Type B pancreatic cell (in vitro differentiated cells): ENCODE measurements at regions not wholly inside any gene's neighbourhood (a gene's known extent, or its start where the extent isn't known, plus 50 kb on each side); places are given as distances from the start of the nearest gene placed in this dataset.

Experiments used
- DNase-seq: peaks from one replicate; pipeline ENCODE4 v3.0.0; 2021; ENCODE audit warnings: mixed read lengths; ENCODE audit not compliant: unreplicated experiment; ENCODE audit errors: extremely low spot score
- H3K27ac Mint-ChIP-seq: 2 replicates; pipeline ENCODE4 v1.8.0; 2021; ENCODE audit warnings: mild to moderate bottlenecking, mixed read lengths
- H3K27me3 Mint-ChIP-seq: 2 replicates; pipeline ENCODE4 v1.8.0; 2021; ENCODE audit warnings: mixed read lengths
- H3K36me3 Mint-ChIP-seq: 2 replicates; pipeline ENCODE4 v1.8.0; 2021; ENCODE audit warnings: mixed read lengths
- H3K4me1 Mint-ChIP-seq: one replicate; pipeline ENCODE4 v1.8.0; 2021; ENCODE audit warnings: mixed read lengths; ENCODE audit not compliant: unreplicated experiment
- H3K4me3 Mint-ChIP-seq: 2 replicates; pipeline ENCODE4 v1.8.0; 2021; ENCODE audit warnings: mild to moderate bottlenecking, mixed read lengths
- H3K9me3 Mint-ChIP-seq: 2 replicates; pipeline ENCODE4 v1.8.0; 2021; ENCODE audit warnings: mixed read lengths
- TF ChIP-seq, protein P1 (sequence below): fragments of 200-600 bp; sonication (generic); conservative IDR thresholded peaks from 2 replicates; pipeline ENCODE4 v1.5.0; 2021; ENCODE audit warnings: antibody characterized with exemption, mild to moderate bottlenecking

DNA sequence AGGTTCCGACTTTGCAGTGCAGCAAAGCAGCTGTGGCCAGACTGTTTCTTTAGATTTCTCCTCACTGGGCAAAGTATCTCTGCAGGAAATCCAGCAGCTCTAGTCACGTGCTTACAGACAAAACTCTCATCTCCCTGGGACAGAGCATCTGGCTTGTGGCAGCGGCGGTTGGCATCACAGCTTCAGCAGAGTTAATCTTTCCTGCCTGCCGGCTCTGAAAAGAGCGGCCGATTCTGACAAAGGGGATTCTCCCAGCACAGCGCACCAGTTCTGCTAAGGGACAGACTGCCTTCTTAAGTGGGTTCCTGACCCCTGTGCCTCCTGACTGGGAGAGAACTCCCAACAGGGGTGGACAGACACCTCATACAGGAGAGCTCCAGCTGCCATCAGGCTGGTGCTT lies 1357.3 kb upstream of the TENM4 start:
- Mint-ChIP-seq H3K27ac (no peak overlapping the region), H3K36me3 (no peaks in the 10 kb centered on the region), H3K27me3 (no peaks in the 10 kb centered on the region), H3K4me3 (no peak overlapping the region), H3K9me3 (peaks cover 11% of the 10 kb centered on the region), H3K4me1 (no peaks in the 10 kb centered on the region)
- TF ChIP-seq, protein P1, sequence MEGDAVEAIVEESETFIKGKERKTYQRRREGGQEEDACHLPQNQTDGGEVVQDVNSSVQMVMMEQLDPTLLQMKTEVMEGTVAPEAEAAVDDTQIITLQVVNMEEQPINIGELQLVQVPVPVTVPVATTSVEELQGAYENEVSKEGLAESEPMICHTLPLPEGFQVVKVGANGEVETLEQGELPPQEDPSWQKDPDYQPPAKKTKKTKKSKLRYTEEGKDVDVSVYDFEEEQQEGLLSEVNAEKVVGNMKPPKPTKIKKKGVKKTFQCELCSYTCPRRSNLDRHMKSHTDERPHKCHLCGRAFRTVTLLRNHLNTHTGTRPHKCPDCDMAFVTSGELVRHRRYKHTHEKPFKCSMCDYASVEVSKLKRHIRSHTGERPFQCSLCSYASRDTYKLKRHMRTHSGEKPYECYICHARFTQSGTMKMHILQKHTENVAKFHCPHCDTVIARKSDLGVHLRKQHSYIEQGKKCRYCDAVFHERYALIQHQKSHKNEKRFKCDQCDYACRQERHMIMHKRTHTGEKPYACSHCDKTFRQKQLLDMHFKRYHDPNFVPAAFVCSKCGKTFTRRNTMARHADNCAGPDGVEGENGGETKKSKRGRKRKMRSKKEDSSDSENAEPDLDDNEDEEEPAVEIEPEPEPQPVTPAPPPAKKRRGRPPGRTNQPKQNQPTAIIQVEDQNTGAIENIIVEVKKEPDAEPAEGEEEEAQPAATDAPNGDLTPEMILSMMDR, result no peak
- no peak for DNase-seq

DNA sequence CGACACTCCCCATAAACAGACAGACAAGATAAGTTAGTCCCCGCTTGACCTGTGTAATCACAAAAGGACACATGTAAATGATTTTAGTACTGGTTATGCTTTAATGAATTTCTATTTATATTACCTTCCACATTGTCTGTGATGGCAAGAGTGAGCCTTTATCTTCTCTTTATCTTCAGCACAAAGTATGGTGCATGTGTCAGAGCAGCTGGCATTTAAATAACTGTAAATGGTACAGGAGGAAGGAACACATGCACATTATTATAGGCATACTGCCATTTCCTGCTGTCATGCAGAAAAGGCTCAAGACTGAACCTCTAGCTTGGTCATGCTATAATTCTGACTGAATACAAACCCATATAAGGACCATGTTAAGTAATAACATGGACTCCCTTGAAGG lies 1342.7 kb upstream of the TENM4 start:
- H3K36me3 Mint-ChIP-seq, result no peaks in the 10 kb centered on the region
- TF ChIP-seq, protein P1, result no peak
- no peak overlapping the region for H3K4me3 Mint-ChIP-seq
- peaks cover 11% of the 10 kb centered on the region for H3K4me1 Mint-ChIP-seq
- no peak for DNase-seq
- H3K27ac Mint-ChIP-seq, result no peak overlapping the region
- no peaks in the 10 kb centered on the region for H3K9me3 Mint-ChIP-seq
- no peaks in the 10 kb centered on the region for H3K27me3 Mint-ChIP-seq

GRCh38 chr11:80782135-80782885 lies 1341.5 kb upstream of the TENM4 start:
- no peaks in the 10 kb centered on the region for H3K27me3 Mint-ChIP-seq
- H3K4me1 Mint-ChIP-seq, result peaks cover 11% of the 10 kb centered on the region
- H3K4me3 Mint-ChIP-seq, result no peak overlapping the region

GRCh38 chr11:80779905-80780605 lies 1339.2 kb upstream of the TENM4 start:
- TF ChIP-seq, protein P1, result no peak

More at GRCh38 chr11:80782135-80782885, 1341.5 kb upstream of the TENM4 start:
- no peak for DNase-seq
- Mint-ChIP-seq H3K27ac (no peak overlapping the region), H3K9me3 (no peaks in the 10 kb centered on the region), H3K36me3 (no peaks in the 10 kb centered on the region)
- TF ChIP-seq, protein P1, result no peak

DNA sequence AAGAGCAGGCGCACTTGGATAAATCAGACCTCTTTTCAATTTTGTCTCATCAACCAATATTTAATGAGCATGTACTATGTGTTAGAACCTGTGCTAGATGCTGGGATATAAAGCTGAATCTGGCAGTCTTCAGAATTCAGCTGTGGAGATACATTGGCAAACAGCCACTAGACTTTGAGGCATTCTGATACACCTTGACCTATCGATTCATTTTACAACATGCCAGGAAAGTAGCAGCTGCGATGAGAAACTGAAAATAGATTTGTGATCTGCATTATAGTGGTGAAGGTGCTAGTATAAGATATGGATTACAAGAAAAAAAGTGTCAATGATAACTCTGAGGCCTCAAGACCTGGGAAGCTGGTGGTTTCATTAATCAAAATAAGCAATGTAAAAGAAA lies 1338.1 kb upstream of the TENM4 start:
- Mint-ChIP-seq H3K9me3 (no peaks in the 10 kb centered on the region), H3K27ac (no peak overlapping the region), H3K36me3 (no peaks in the 10 kb centered on the region), H3K27me3 (no peaks in the 10 kb centered on the region), H3K4me1 (peaks cover 11% of the 10 kb centered on the region), H3K4me3 (no peak overlapping the region)
- TF ChIP-seq, protein P1, result no peak
- no peak for DNase-seq

More at GRCh38 chr11:80779905-80780605, 1339.2 kb upstream of the TENM4 start:
- no peak for DNase-seq
- peaks cover 11% of the 10 kb centered on the region for H3K4me1 Mint-ChIP-seq
- no peaks in the 10 kb centered on the region for H3K9me3 Mint-ChIP-seq
- no peaks in the 10 kb centered on the region for H3K36me3 Mint-ChIP-seq
- no peaks in the 10 kb centered on the region for H3K27me3 Mint-ChIP-seq
- peak overlapping the region; percentile 33 for H3K27ac Mint-ChIP-seq
- H3K4me3 Mint-ChIP-seq, result no peak overlapping the region
